ENCODE measurements at regions not wholly inside any gene's neighbourhood (a gene's known extent, or its start where the extent isn't known, plus 50 kb on each side); places are given as distances from the start of the nearest gene placed in this dataset.

- TF ChIP-seq CTCF (conservative IDR thresholded peaks at IDR 0.05; ENCODE audit: low read depth, low read length): no peak
- TF ChIP-seq EZH2 (IDR thresholded peaks at IDR 0.05; ENCODE audit: low read length, unreplicated experiment): no peak
- TF ChIP-seq EZH2phosphoT487 (IDR thresholded peaks at IDR 0.05; ENCODE audit: borderline replicate concordance, low read length): no peak
Measured at GRCh38 chr20:50436696-50437095, 73.5 kb upstream of the PTPN1 start.
